ENCODE measurements at regions not wholly inside any gene's neighbourhood (a gene's known extent, or its start where the extent isn't known, plus 50 kb on each side); places are given as distances from the start of the nearest gene placed in this dataset.

DNA sequence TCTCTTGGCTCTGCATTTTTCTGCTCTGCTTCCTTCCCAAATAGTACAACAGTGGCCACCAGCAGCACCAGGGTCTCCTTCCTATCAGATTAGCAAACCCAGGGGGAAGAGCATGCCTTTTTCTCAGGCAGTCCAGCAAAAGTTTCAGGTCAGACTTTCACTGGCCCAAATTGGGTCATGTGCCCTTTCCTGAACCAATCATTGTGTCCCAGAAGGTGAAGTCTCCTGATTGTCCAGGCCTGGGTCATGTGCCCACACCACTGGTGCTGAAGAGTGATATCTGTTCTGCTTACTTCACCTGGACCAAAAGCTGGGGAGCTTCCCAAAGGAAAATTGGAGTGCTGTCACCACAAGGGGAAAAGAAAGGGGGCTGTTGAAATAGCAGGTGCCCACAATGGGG lies 64.1 kb upstream of the ALX4 start:
- no peaks in the 10 kb centered on the region for H3K4me1 Mint-ChIP-seq (ENCODE audit: low read depth)
- H3K27ac Mint-ChIP-seq (ENCODE audit: unreplicated experiment): no peak overlapping the region
- no peak for DNase-seq (ENCODE audit: low spot score)
- peaks cover 12% of the 10 kb centered on the region for H3K27me3 Mint-ChIP-seq (ENCODE audit: low read depth)
- H3K36me3 Mint-ChIP-seq (ENCODE audit: low read depth): peaks cover 2% of the 10 kb centered on the region
- no peak overlapping the region for H3K4me3 Mint-ChIP-seq (ENCODE audit: unreplicated experiment)
- peaks cover 4% of the 10 kb centered on the region for H3K9me3 Mint-ChIP-seq (ENCODE audit: low read depth)
- TF ChIP-seq, protein P1, sequence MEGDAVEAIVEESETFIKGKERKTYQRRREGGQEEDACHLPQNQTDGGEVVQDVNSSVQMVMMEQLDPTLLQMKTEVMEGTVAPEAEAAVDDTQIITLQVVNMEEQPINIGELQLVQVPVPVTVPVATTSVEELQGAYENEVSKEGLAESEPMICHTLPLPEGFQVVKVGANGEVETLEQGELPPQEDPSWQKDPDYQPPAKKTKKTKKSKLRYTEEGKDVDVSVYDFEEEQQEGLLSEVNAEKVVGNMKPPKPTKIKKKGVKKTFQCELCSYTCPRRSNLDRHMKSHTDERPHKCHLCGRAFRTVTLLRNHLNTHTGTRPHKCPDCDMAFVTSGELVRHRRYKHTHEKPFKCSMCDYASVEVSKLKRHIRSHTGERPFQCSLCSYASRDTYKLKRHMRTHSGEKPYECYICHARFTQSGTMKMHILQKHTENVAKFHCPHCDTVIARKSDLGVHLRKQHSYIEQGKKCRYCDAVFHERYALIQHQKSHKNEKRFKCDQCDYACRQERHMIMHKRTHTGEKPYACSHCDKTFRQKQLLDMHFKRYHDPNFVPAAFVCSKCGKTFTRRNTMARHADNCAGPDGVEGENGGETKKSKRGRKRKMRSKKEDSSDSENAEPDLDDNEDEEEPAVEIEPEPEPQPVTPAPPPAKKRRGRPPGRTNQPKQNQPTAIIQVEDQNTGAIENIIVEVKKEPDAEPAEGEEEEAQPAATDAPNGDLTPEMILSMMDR (IDR thresholded peaks at IDR 0.05): no peak

- H3K4me3 Mint-ChIP-seq (ENCODE audit: unreplicated experiment): no peak overlapping the region
- no peak overlapping the region for H3K27ac Mint-ChIP-seq (ENCODE audit: unreplicated experiment)
- no peak for DNase-seq (ENCODE audit: low spot score)
- peaks cover 4% of the 10 kb centered on the region for H3K9me3 Mint-ChIP-seq (ENCODE audit: low read depth)
- peaks cover 2% of the 10 kb centered on the region for H3K36me3 Mint-ChIP-seq (ENCODE audit: low read depth)
- H3K4me1 Mint-ChIP-seq (ENCODE audit: low read depth): no peaks in the 10 kb centered on the region
- H3K27me3 Mint-ChIP-seq (ENCODE audit: low read depth): peaks cover 13% of the 10 kb centered on the region
- TF ChIP-seq, protein P1 (IDR thresholded peaks at IDR 0.05): no peak
Measured at GRCh38 chr11:44376423-44376822, 66.5 kb upstream of the ALX4 start.

- DNase-seq (ENCODE audit: low spot score): no peak
- H3K27ac Mint-ChIP-seq (ENCODE audit: unreplicated experiment): no peak overlapping the region
- H3K4me1 Mint-ChIP-seq (ENCODE audit: low read depth): no peaks in the 10 kb centered on the region
- peaks cover 4% of the 10 kb centered on the region for H3K9me3 Mint-ChIP-seq (ENCODE audit: low read depth)
- no peak overlapping the region for H3K4me3 Mint-ChIP-seq (ENCODE audit: unreplicated experiment)
- peaks cover 19% of the 10 kb centered on the region for H3K27me3 Mint-ChIP-seq (ENCODE audit: low read depth)
- TF ChIP-seq, protein P1 (IDR thresholded peaks at IDR 0.05): no peak
- H3K36me3 Mint-ChIP-seq (ENCODE audit: low read depth): peaks cover 2% of the 10 kb centered on the region
Measured at GRCh38 chr11:44377121-44377520, 67.2 kb upstream of the ALX4 start.

DNA sequence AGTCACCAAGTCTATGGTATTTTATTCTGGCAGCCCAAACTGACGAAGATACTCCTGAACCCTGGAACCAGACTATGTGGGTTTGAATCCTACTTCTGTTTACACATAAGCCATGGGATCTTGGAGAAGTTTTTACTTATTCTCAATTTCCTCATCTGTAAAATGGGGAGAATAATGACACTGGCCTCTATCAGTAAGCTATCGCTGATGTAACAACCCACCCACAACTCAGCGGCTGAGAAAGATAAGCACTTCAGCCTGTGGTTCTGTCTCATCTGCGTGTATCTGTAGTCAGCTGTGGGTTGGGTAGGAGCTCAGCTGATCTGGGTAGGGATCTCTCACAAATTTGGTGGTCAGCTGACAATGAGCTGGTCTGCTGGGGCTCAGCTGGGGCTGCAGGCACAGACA lies 68.0 kb upstream of the ALX4 start:
- TF ChIP-seq, protein P1 (IDR thresholded peaks at IDR 0.05): no peak
- peaks cover 25% of the 10 kb centered on the region for H3K27me3 Mint-ChIP-seq (ENCODE audit: low read depth)
- no peaks in the 10 kb centered on the region for H3K4me1 Mint-ChIP-seq (ENCODE audit: low read depth)
- H3K9me3 Mint-ChIP-seq (ENCODE audit: low read depth): peaks cover 4% of the 10 kb centered on the region
- H3K36me3 Mint-ChIP-seq (ENCODE audit: low read depth): peaks cover 2% of the 10 kb centered on the region
- no peak for DNase-seq (ENCODE audit: low spot score)
- H3K4me3 Mint-ChIP-seq (ENCODE audit: unreplicated experiment): no peak overlapping the region
- no peak overlapping the region for H3K27ac Mint-ChIP-seq (ENCODE audit: unreplicated experiment)

GRCh38 chr11:44379141-44380008 lies 69.4 kb upstream of the ALX4 start:
- H3K36me3 Mint-ChIP-seq (ENCODE audit: low read depth): peaks cover 2% of the 10 kb centered on the region
- no peaks in the 10 kb centered on the region for H3K4me1 Mint-ChIP-seq (ENCODE audit: low read depth)
- peaks cover 4% of the 10 kb centered on the region for H3K9me3 Mint-ChIP-seq (ENCODE audit: low read depth)
- DNase-seq (ENCODE audit: low spot score): no peak
- no peak overlapping the region for H3K4me3 Mint-ChIP-seq (ENCODE audit: unreplicated experiment)
- TF ChIP-seq, protein P1 (IDR thresholded peaks at IDR 0.05): no peak
- peaks cover 33% of the 10 kb centered on the region for H3K27me3 Mint-ChIP-seq (ENCODE audit: low read depth)
- H3K27ac Mint-ChIP-seq (ENCODE audit: unreplicated experiment): no peak overlapping the region
